IMR-90 (cell line): ENCODE measurements at regions not wholly inside any gene's neighbourhood (a gene's known extent, or its start where the extent isn't known, plus 50 kb on each side); places are given as distances from the start of the nearest gene placed in this dataset.

Experiments
- ATAC-seq: fragments of 200-7000 bp; cut with Tn5 transposase; 2 replicates; pipeline ENCODE4 v1.9.1; 2020; ENCODE audit warnings: low read depth, mild to moderate bottlenecking, moderate library complexity
- BruUV-seq: library from RNA; stranded (reverse); fragments of 400-500 nt; replicated peaks from 2 replicates; lab custom pipeline; 2021; lab: Mats Ljungman, UMichigan
- CTCF ChIA-PET: fragments of 300-600 bp; formaldehyde crosslinking; extraction: SDS; loops from one replicate; lab custom pipeline; 2021; ENCODE audit warnings: antibody characterized with exemption; lab: Yijun Ruan, JAX
- POLR2A ChIA-PET: fragments of 300-600 bp; sonication (Branson Sonifier 250); formaldehyde crosslinking; loops from one replicate; lab custom pipeline; 2022; ENCODE audit warnings: antibody characterized with exemption; ENCODE audit not compliant: unreplicated experiment; lab: Charles Lee
- DNase-seq: peaks from one replicate; pipeline ENCODE4 v3.0.0; 2013
- H2AFZ ChIP-seq: replicated peaks from 2 replicates; pipeline ENCODE3; 2013; ENCODE audit warnings: low read length, mild to moderate bottlenecking; ENCODE audit not compliant: poor library complexity
- H2AK5ac ChIP-seq: 2 replicates; pipeline ENCODE4 v1.6.1; 2013; ENCODE audit warnings: low read depth, low read length, inconsistent platforms
- H2AK9ac ChIP-seq: replicated peaks from 2 replicates; pipeline ENCODE3; 2013; ENCODE audit warnings: mild to moderate bottlenecking, low read depth, low read length, moderate library complexity; ENCODE audit not compliant: poor library complexity
- H2BK120ac ChIP-seq: 2 replicates; pipeline ENCODE4 v1.6.1; 2013; ENCODE audit warnings: low read depth, low read length, inconsistent platforms
- H2BK15ac ChIP-seq: 3 replicates; pipeline ENCODE4 v1.6.1; 2013; ENCODE audit warnings: low read depth, low read length, inconsistent platforms
- H2BK20ac ChIP-seq: 2 replicates; pipeline ENCODE4 v1.6.1; 2013; ENCODE audit warnings: low read depth, mild to moderate bottlenecking, inconsistent platforms, low read length, moderate library complexity
- H2BK5ac ChIP-seq: 2 replicates; pipeline ENCODE4 v1.6.1; 2013; ENCODE audit warnings: mild to moderate bottlenecking, low read depth, low read length, inconsistent platforms; ENCODE audit not compliant: poor library complexity, severe bottlenecking
- H3K14ac ChIP-seq: replicated peaks from 2 replicates; pipeline ENCODE4 v1.6.1; 2013; ENCODE audit warnings: low read depth, low read length, inconsistent platforms
- H3K18ac ChIP-seq: 2 replicates; pipeline ENCODE4 v1.6.1; 2013; ENCODE audit warnings: low read depth, low read length, control low read depth
- H3K23ac ChIP-seq: 2 replicates; pipeline ENCODE4 v1.6.1; 2013; ENCODE audit warnings: low read depth, low read length, inconsistent platforms
- H3K27ac ChIP-seq: 2 replicates; pipeline ENCODE4 v1.5.1; 2013; ENCODE audit warnings: mild to moderate bottlenecking, control low read depth, low read length; ENCODE audit not compliant: insufficient read depth
- H3K27me3 ChIP-seq: 2 replicates; pipeline ENCODE4 v1.6.1; 2013; ENCODE audit warnings: low read length; ENCODE audit not compliant: control insufficient read depth, insufficient read depth
- H3K36me3 ChIP-seq: 2 replicates; pipeline ENCODE4 v1.6.1; 2013; ENCODE audit warnings: low read length, mixed read lengths; ENCODE audit not compliant: control insufficient read depth, insufficient read depth
- H3K4ac ChIP-seq: 2 replicates; pipeline ENCODE4 v1.6.1; 2013; ENCODE audit warnings: low read depth, low read length, inconsistent platforms
- H3K4me1 ChIP-seq: 2 replicates; pipeline ENCODE4 v1.6.1; 2013; ENCODE audit warnings: low read length, mixed read lengths; ENCODE audit not compliant: control insufficient read depth, insufficient read depth
- H3K4me2 ChIP-seq: 2 replicates; pipeline ENCODE4 v1.6.1; 2013; ENCODE audit warnings: low read depth, mild to moderate bottlenecking, control low read depth, low read length, moderate library complexity
- H3K4me3 ChIP-seq: 2 replicates; pipeline ENCODE4 v1.5.1; 2013; ENCODE audit warnings: low read depth, mild to moderate bottlenecking, control low read depth, low read length, moderate library complexity; ENCODE audit not compliant: insufficient read depth
- H3K56ac ChIP-seq: 2 replicates; pipeline ENCODE4 v1.6.1; 2013; ENCODE audit warnings: low read length, inconsistent platforms; ENCODE audit not compliant: insufficient read depth; ENCODE audit errors: extremely low read depth
- H3K79me1 ChIP-seq, 2 experiments: 2 replicates each; pipeline ENCODE4 v1.6.1; 2013; ENCODE audit warnings: low read length in 2 of 2, inconsistent platforms in 1 of 2, low read depth in 1 of 2
- H3K9ac ChIP-seq: 2 replicates; pipeline ENCODE4 v1.6.1; 2013; ENCODE audit warnings: low read depth, low read length, control low read depth
- H3K9me1 ChIP-seq: 2 replicates; pipeline ENCODE4 v1.6.1; 2013; ENCODE audit warnings: low read length, inconsistent platforms; ENCODE audit not compliant: insufficient read depth
- H3K9me3 ChIP-seq: 2 replicates; pipeline ENCODE4 v1.6.1; 2013; ENCODE audit warnings: low read length; ENCODE audit not compliant: control insufficient read depth, insufficient read depth
- H4K20me1 ChIP-seq: 2 replicates; pipeline ENCODE4 v1.6.1; 2013; ENCODE audit warnings: low read length, inconsistent platforms; ENCODE audit not compliant: insufficient read depth
- H4K5ac ChIP-seq: 2 replicates; pipeline ENCODE4 v1.6.1; 2013; ENCODE audit warnings: mild to moderate bottlenecking, low read depth, low read length, control low read depth
- H4K8ac ChIP-seq, 2 experiments: 2 replicates each; pipeline ENCODE4 v1.6.1; 2013; ENCODE audit warnings: low read depth in 2 of 2, low read length in 2 of 2, control low read depth in 1 of 2, inconsistent platforms in 1 of 2
- H4K91ac ChIP-seq: 2 replicates; pipeline ENCODE4 v1.6.1; 2013; ENCODE audit warnings: low read depth, low read length, inconsistent platforms; ENCODE audit not compliant: insufficient read depth
- CEBPB ChIP-seq: IDR thresholded peaks from 2 replicates; pipeline ENCODE4 v1.6.1; 2012; ENCODE audit warnings: low read depth, low read length, improper control_type of control experiment
- WGBS, 2 experiments: methylation state at CpG; one replicate each; pipeline versions ENCODE4 v1.1.5 to v1.1.7; 2013; ENCODE audit warnings: missing lambda C conversion rate in 2 of 2; ENCODE audit not compliant: insufficient read length in 1 of 2; ENCODE audit errors: extremely low coverage in 2 of 2; 5-methylcytosine and 5-hydroxymethylcytosine counted together
- dilution Hi-C: fragments of 300-500 bp; cut with HindIII; formaldehyde crosslinking; loops from one replicate; pipeline ENCODE4 v1.14.3; 2018; ENCODE audit warnings: low sequenced_read_pairs; ENCODE audit not compliant: unreplicated experiment
- in situ Hi-C: fragments of 300-500 bp; cut with MboI; formaldehyde crosslinking; loops from 3 replicates; pipeline ENCODE4 v1.14.3; 2019; ENCODE audit warnings: low sequenced_read_pairs, inconsistent platforms, mixed read lengths
- intact Hi-C: fragments of 100-400 bp; cut with micrococcal nuclease; formaldehyde crosslinking; loops from 2 replicates; pipeline ENCODE4 v1.10.0; 2022

GRCh38 chr11:114836161-114836560, 157.8 kb downstream of the NXPE2 start:
- TF ChIP-seq CEBPB, result no peak
- peaks cover 2% of the 10 kb centered on the region; the same call in 1 of the 2 replicates for H3K9me3 ChIP-seq
- no peak overlapping the region for H2BK15ac ChIP-seq
- no peak overlapping the region for H3K18ac ChIP-seq
- ATAC-seq, result no peak
- no peak overlapping the region for H2BK20ac ChIP-seq
- dilution Hi-C loops (no loop called here), intact Hi-C loops (no loop called here), in situ Hi-C loops (no loop called here)
- H4K8ac ChIP-seq, result no peak overlapping the region
- H2BK120ac ChIP-seq, result no peak overlapping the region
- H3K14ac ChIP-seq, result no peak overlapping the region
- ChIA-PET CTCF (no interaction called here), POLR2A (no interaction called here)
- no peak overlapping the region for H3K4ac ChIP-seq
- H3K4me1 ChIP-seq, result no peaks in the 10 kb centered on the region
- H3K4me3 ChIP-seq, result no peak overlapping the region
- H3K9me1 ChIP-seq, result no peaks in the 10 kb centered on the region
- no peak overlapping the region for H2BK5ac ChIP-seq
- no peak overlapping the region for H4K91ac ChIP-seq
- H2AK9ac ChIP-seq, result no peak overlapping the region
- H4K5ac ChIP-seq, result no peak overlapping the region
- no peak overlapping the region for H2AK5ac ChIP-seq
- no peaks in the 10 kb centered on the region for H3K79me1 ChIP-seq
- H3K36me3 ChIP-seq, result no peaks in the 10 kb centered on the region
- H2AFZ ChIP-seq, result no peak overlapping the region
- no peaks in the 10 kb centered on the region for H4K20me1 ChIP-seq
- H3K9ac ChIP-seq, result no peak overlapping the region
- H3K4me2 ChIP-seq, result no peak overlapping the region
- no peaks in the 10 kb centered on the region for H3K27me3 ChIP-seq
- no peak overlapping the region for H3K27ac ChIP-seq
- no peak overlapping the region for H3K56ac ChIP-seq
- H3K23ac ChIP-seq, result no peak overlapping the region
- no TSS peak for BruUV-seq
- no peak for DNase-seq
- WGBS, 2 experiments, result no CpG with 5 or more reads among the region's 3 CpGs
